ENCODE measurements at regions not wholly inside any gene's neighbourhood (a gene's known extent, or its start where the extent isn't known, plus 50 kb on each side); places are given as distances from the start of the nearest gene placed in this dataset.
"Not testable (repeated sequence)": the region's sequence is repeated elsewhere in the genome, so short reads cannot be mapped to it uniquely, and the experiment has no call there.

DNA sequence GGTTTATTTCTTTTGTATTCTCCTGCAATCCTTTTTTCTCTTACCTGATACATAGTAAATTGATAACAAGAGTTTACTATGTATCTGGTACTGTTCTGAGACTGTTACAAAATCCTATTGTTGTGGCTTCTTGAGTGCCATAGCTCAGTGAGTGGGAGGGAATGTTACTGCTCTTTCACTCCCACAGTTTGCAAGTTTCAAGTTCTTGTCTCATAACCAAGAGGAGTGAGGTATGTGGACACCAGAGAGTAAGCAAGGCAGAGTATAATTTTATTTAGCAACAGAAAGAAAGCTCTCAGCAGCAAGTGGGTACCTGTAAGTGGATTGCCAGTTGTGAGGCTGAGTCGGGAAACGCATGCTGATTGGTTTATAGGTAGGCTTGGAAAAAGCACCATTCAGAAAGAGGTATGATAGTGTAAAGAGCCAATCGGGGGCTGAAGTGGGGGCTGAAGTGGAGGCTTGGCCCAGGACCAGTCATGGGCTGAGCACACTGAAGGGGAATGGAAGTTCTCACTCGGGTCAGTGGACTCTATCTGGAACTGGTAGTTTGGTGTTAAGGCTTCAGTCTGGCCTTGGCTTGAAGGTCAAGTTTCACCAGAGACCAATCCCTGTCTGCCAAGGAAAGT lies 850.8 kb downstream of the TMTC2 start:
- no peak for DNase-seq

DNA sequence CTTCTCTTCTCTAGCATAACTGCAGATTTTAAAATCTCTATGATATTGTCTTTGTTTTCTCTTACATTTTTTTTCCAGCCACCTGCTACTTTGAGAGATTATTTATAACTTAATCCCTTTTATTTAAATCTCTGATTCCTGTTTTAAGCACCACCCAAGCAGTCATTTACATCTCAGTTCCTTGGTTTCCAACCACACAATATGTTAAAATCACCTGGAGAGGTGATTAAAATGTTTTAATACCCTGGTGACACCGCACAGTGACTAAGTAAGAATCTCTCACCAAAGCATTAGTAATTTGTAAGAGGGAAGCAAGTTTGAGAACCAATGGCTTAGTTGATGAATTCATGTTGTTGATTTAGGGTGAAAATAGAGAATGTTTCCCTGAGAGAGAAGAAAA lies 849.8 kb downstream of the TMTC2 start:
- DNase-seq = no peak

DNA sequence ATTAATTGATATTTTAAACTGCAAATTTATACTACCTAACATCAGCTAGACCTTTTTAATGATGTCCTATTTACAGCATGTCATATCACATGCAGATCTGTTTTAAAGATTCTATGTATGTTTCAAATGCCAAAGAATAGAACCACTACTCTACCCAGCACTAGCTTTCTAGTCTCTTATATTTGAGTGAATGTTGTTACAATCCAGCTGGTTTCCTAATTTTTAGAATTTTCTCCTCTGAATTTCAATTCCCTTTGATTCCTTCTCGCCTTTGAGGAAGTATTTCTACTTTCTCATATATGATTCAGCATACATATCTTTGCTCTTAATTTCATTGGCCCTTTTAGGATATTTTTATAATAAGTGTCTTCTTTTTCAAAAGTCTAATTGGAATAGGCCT lies 841.9 kb downstream of the TMTC2 start:
- no peak for DNase-seq

DNA sequence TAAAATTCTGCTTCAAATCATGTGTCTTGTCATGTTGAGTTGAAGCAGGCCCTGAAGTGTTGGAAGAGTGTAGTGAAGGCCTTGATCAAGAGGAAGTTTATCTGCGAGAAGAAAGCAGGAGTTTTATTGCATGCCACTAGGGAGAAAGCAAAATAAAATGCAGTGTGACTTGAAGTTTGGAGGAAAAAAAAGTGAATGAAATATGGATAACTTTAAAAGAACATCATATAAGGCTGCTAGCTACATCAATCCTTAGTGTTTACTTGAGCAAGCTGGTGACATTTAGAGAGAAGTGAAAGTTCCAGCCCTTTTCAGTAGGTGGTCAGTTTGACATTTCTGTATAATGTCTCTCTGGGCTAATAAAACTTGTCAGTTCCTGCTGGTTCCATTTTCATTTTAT lies 841.1 kb downstream of the TMTC2 start:
- no peak for DNase-seq

DNA sequence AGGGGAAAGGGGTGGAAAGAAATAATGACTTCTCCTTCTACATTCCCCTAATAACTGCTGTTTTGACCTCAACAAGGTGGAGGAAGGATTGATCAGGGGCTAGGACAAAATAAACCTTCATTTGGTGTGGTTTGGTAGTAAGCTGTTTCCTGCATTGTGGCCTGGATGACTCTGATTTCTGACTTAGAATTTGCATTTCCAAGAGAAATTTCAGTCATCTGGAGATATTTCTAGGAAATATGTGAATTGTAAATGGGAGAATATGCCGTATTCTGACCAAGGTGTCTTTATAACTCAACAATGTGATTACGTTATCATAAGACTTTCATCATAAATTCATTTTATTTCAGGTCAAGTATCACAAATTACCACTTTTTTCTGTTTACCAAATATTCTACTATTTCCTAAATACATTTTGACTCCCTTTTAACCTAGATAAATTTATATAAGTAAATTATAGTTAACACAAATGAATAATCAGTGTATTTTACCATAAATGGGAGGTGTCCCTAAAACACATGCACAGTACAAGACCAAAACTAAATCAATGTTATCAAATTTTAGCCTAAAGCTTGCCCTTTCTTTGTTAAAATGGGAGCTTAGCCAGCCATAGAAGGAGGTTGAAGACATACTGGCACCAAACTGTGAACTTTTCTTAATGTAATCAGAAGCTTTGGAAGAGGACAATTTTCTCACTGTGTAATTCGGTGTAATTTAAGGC lies 828.8 kb downstream of the TMTC2 start:
- DNase-seq = no peak

DNA sequence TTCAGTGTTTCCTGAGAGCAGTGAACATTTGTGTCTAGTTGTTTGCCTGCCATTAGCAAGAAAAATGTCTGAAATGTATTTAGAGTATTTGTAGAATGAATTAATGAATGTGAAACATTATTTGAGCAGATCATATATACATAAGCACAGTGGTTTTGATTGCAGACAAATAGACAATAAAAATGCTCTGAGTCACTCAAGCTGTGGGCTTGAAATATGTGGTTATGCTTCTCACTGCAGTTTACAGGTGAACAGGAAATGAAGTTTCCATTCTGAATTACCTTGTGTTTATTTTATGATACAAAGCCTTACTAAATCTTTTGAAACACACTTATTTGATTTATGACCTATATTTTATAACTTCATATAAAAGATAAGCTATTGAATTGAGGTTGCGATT lies 827.7 kb downstream of the TMTC2 start:
- no peak for DNase-seq

DNA sequence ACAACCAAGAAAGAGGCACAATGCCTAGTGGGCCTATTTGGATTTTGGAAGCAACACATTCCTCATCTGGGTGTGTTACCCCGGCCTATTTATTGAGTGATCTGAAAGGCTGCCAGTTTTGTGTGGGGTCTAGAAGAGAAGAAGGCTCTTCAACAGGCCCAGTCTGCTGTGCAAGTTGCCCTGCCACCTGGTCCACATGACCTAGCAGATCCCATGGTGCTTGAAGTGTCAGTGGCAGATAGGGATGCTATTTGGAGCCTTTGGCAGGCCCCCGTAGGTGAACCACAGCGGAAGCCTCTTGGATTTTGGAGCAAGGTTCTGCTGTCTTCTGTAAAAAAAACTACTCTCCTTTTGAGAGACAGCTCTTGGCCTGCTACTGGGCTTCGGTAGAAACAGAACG lies 820.1 kb downstream of the TMTC2 start:
- no peak for DNase-seq

DNA sequence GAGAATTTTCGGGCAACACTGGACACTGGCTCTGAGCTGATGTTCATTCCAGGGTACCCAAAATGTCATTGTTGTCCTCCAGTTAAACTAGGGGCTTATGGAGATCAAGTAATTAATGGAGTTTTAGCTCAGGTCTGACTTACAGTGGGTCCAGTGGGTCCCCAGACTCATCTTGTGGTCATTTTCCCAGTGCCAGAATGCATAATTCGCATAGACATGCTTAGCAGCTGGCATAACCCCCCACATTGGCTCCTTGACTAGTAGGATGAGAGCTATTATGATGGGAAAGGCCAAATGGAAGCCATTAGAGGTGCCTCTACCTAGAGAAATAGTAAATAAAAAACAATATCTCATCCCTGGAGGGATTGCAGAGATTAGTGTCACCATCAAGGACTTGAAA lies 818.9 kb downstream of the TMTC2 start:
- no peak for DNase-seq

DNA sequence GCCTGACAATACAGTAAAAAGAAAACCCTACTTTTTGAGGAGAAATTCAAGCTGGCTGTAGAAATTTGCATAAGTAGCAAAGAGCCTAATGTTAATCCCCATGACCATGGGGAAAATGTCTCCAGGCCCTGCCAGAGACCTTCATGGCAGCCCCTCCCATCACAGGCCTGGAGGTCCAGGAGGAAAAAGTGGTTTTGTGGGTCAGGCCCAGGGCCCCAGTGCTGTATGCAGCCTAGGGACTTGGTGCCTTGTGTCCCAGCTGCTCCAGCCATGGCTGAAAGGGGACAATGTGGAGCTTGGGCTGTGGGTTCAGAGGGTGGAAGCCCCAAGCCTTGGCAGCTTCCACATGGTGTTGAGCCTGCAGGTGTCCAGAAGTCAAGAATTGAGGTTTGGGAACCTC lies 813.2 kb downstream of the TMTC2 start:
- DNase-seq = not testable (repeated sequence)

DNA sequence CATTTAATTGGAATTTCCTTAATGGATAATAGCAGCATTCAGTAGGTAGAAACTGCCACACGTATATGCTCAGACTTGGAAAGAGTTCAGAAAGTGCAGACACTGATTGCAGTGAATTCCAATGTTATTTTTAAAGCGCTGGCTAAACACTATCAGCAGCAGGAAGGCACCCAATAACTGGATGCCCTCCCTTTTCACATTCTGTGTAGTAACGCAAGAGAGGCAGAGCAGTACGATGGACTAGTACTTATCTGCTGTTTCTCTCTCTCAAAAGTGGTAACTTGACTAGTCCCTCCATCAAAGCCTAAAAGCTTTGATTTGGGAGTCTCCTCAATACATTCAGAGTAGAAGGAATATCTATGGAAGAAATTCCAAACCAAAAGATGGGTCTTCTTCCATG lies 791.0 kb downstream of the TMTC2 start:
- no peak for DNase-seq

DNA sequence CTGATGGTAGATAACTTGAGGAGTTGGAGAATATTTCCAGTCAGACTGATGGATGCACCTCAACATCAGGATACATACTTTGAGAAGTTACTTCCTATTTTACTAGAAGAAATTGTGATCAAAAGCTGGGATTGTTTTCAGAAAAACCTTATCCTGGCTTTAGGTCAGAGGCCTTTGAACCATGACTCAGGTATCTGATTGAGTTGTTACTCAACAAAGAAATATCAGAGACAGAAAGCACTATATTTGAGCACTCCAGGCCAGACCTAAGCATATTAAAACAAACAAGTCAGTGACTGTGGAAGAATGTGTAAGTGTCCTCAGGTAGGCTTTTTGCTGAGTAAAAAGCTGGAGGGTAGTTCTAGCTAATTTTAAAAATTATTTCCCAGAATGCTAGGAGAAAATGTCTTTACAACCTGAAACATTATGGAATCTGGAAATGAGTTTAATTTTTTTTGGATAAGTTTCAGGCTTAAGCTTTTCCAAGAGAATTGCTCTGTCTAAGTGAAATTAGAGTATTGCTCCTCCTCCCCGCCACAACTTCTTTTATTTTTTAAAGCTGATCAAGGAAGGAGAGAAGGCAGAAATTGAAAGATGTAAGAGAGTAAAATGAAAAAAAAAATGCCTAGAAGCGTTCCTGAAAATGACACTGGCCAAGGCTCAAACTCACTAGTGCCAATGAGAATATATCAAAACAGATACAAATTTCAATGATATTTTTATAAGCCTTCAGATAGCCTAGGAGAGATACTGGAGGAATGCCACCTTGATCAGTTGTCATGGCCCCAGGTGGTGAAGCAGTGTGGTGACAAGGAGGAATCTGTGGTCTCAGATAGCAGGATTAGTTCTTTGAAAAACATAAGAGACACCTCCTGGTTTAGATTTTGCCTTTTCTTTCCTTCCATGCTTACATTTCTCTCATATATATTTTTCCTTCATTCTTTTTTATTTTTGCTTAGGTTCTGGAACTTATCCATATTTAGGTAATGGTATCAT lies 790.3 kb downstream of the TMTC2 start:
- no peak for DNase-seq

DNA sequence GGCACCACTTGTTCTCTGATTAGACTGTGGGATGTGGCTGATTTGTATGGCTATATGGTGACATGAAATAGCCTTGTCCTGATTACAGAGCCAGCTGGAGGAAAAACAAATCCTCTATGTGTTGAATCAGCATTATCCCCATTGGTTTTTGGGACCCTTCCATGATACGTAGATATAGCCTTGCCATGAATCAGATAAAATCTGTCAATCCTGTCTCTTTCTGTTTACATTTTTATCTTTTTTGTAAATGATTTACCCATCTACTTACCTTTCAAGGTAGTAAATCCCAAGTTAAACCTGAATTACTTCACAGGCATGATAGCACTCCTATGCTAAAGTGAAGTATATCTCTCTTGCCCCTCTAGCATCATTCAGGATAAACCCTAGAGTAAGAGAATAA lies 789.3 kb downstream of the TMTC2 start:
- no peak for DNase-seq

DNA sequence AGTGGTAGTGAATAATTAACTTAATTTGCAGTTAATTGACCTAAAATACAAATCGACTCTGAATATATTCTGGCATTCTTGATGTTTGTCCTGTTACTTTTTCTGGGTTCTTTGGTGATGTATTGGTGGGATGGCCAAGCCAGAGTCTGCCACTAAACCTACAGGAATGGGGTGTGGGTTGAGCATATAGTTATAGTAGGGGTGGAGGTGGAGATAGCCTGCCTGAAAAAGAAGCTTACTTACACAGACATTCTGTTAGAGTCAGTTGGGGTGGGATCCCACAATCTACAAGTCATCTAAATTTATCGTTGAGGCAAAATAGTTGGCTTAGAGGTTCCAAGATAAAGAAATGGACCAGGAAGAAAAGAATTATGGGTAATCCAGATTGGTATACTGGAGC lies 787.7 kb downstream of the TMTC2 start:
- no peak for DNase-seq

DNA sequence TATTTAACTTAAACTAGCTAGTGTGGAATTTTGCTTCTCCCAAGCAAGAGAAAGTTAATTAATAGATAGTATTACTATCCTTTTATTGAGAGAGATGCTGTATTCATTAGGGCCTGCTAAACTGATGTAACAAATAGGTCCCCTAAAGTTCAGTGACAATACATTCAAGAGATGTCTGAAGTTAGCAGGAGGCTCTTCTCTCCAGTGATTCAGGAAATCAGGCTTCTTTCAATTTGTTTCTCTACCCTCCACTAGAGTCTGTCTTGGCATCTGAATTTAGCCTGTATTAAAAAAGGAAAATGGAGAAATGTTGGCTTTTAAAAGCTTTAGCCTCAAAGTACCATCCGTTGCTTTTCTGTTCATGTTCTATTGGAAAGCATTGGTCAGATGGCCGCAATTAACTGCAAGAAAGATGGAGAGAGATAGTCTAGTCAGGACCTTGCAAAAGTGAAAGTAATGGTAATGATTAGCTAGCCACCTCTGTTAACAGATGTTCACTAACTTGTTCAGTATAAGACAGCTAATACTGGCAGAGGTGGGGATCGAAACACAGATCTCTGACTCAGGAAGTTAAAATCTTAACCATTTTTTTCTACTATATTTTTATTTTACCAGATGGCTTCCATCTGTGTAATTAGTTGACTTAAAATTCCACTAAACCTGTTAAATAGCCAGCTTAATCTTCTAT lies 786.8 kb downstream of the TMTC2 start:
- DNase-seq = no peak

DNA sequence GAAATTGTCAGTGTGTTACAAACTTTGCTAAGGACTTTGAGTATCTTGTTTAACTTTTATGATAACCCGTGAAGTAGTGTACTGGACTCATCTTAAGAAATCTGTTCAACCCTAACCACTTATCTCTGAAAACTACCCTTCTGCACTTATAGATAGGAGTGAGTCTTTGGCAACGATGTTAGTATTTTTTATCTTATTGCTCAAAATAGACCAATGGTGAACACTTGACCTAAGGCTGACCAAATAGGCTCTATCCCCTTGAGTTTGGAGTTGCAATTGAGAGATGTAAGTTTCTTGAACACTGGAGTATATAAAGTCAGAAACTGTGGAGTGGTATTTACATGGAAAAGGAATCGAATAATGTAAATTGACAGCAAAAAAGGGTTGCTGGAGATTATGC lies 786.1 kb downstream of the TMTC2 start:
- no peak for DNase-seq

DNA sequence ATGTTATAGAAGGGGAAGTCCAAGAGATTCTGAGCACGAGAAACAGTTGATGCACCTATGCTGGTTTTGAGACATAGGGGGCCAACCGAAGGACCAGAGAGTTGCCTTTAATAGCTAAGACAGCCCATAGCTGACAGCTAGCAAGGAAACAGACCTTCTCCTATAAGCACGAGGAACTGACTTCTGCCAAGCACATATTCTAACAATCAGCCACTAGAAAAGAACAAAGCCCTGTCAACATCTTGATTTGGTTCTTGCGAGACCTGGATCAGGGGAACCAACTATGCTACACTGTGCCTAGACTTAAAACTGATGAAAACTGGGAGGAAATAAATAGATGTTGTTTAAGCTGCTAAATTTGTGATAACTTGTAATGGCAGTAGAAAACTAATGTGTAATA lies 785.6 kb downstream of the TMTC2 start:
- DNase-seq = no peak

DNA sequence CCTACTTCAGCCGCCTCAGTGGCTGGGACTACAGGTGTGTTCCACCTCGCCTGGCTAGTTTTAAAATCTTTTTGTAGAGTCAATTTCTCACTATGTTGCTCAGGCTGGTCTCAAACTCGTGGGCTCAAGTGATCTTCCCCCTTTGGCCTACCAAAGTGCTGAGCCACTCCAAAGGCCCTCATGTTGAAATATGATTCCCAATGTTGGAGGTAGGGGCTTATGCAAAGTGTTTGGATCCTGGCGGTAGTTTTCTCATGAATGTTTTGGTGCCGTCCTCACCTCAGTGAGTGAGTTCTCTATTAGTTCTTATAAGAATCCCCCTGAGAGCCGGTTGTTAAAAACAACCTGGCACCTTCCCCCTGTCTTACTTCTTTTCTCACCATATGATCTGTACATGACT lies 784.6 kb downstream of the TMTC2 start:
- DNase-seq = no peak

DNA sequence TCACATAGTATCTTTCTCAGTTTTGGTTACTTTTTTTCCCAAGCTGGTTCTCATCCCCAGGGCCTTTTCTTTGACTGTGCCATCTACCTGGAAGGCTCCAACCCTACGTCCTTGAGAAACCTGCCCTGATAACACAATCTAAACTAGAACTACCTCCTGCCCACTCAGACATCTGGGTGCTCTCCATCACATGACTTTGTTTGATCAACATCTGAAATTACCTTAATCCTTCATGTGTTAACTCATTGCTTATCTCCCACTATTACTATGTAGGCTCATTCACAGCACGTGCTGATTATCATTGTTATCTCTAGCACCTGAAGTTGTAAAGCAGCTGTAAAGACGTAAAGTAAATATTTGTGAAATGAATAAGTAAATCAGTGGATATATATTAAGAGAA lies 784.0 kb downstream of the TMTC2 start:
- DNase-seq = no peak

DNA sequence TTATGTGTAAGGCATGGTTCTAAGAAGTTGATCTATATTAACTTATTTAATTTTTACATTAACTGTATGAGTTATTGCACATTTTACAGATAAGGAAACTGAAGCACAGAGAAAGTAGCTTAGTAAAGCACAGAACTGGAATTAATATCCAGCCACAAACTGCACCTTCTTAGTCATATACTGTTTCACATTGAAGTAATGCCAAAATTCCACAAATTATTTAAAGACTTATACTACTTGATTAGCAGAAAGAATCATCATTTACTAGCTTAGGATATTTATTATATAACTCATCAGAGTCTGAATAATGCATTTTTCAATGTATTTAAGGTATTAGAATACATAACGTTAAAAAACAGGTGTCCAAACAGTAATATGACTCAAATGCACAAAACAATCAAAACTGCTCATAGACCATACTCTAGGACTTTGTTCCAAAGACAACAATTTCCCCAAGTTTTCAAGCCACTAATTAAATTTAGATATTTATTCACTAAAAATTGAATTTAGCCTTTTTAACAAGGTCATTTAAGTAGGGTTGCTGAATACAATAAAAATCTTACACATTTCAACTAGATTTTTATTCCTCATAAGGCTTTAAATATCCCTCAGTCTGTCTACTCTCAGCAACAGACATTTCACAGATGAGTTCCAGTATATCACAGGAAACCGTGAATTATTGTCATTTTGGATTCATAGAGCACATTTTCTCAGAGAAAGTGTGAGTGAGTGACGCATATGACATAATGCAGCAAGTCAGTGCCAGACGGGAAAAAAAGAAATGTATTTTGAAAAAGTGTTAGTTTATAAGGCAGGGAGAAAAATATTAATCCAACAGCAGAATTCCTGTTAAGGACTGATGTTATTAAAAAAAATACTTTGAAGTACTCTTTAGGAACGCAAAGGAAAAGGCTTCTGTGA lies 782.5 kb downstream of the TMTC2 start:
- peak; percentile 25 for DNase-seq

DNA sequence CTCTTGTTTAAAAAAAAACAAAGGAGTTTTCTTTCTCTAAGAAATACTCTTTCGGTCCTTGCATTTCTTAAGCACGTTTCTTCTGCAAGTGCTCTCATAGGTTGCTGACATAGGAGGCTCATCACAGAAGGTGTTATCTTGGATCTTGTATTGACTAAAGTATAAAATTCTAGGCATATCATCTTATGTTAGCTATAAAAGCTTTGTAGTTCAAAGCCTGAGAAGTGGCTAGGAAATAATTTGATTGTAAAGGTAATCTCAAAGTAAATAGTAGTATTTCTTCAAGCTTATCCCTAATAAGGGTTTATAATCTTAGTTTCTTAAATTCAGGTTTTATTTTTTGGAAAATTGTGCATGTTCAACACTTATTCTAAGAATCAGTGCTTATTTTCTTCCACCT lies 778.9 kb downstream of the TMTC2 start:
- DNase-seq = no peak

DNA sequence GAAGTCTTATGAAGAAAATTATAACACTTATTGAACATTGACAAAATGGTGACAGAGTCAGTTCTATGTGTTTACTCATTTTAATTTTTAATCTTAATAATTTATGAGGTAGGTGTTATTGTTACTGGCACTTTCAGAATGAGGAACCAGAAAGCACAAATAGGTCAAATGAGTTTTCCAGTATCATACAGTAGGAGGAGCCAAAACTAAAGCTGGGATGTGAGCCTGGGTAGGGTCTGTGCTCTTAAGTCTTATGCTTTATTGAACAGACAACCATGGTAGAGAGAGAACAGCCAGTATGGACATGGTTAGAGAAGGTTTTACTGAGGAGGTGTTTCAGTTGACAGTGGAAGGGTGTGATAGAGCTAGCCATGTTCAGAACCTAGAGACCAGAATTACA lies 775.7 kb downstream of the TMTC2 start:
- DNase-seq = no peak

All from tongue (tissue), 1 donor.